H9 (cell line): ENCODE measurements at regions not wholly inside any gene's neighbourhood (a gene's known extent, or its start where the extent isn't known, plus 50 kb on each side); places are given as distances from the start of the nearest gene placed in this dataset.

Source experiments
- DNase-seq: peaks from one replicate; pipeline ENCODE4 v3.0.0-alpha.2; 2017
- H2AFZ ChIP-seq: one replicate; pipeline ENCODE4 v1.6.1; 2013; ENCODE audit warnings: mild to moderate bottlenecking, low read length, control low read depth, moderate library complexity
- H2AK5ac ChIP-seq: 2 replicates; pipeline ENCODE4 v1.6.1; 2013; ENCODE audit warnings: low read length, control low read depth, mixed read lengths; ENCODE audit not compliant: insufficient read length
- H2BK120ac ChIP-seq: one replicate; pipeline ENCODE4 v1.6.1; 2013; ENCODE audit warnings: low read depth, mild to moderate bottlenecking, low read length, control low read depth, inconsistent platforms; ENCODE audit not compliant: poor library complexity, severe bottlenecking
- H2BK12ac ChIP-seq: 2 replicates; pipeline ENCODE4 v1.6.1; 2013; ENCODE audit warnings: low read length, control low read depth, mixed read lengths, low read depth; ENCODE audit not compliant: insufficient read length
- H2BK15ac ChIP-seq: 2 replicates; pipeline ENCODE4 v1.6.1; 2013; ENCODE audit warnings: low read depth, low read length, control low read depth
- H2BK20ac ChIP-seq: one replicate; pipeline ENCODE4 v1.6.1; 2013; ENCODE audit warnings: low read depth, mild to moderate bottlenecking, low read length, control low read depth, inconsistent platforms; ENCODE audit not compliant: poor library complexity, severe bottlenecking
- H2BK5ac ChIP-seq: 2 replicates; pipeline ENCODE4 v1.6.1; 2013; ENCODE audit warnings: low read length, control low read depth, mixed read lengths; ENCODE audit not compliant: insufficient read length
- H3K14ac ChIP-seq: 2 replicates; pipeline ENCODE4 v1.6.1; 2013; ENCODE audit warnings: low read length, control low read depth; ENCODE audit not compliant: insufficient read depth
- H3K18ac ChIP-seq: 2 replicates; pipeline ENCODE4 v1.6.1; 2013; ENCODE audit warnings: low read depth, mild to moderate bottlenecking, mixed read lengths, low read length, control low read depth; ENCODE audit not compliant: insufficient read length
- H3K23ac ChIP-seq: 2 replicates; pipeline ENCODE4 v1.6.1; 2013; ENCODE audit warnings: low read length, control low read depth, mixed read lengths, low read depth; ENCODE audit not compliant: insufficient read length
- H3K23me2 ChIP-seq: 2 replicates; pipeline ENCODE4 v1.6.1; 2013; ENCODE audit warnings: low read depth, mild to moderate bottlenecking, mixed read lengths, low read length, control low read depth; ENCODE audit not compliant: insufficient read length, poor library complexity, severe bottlenecking
- H3K27ac ChIP-seq: 2 replicates; pipeline ENCODE4 v1.5.1; 2013; ENCODE audit warnings: low read length, control low read depth, mixed read lengths, low read depth; ENCODE audit not compliant: insufficient read length
- H3K27me3 ChIP-seq: 2 replicates; pipeline ENCODE4 v1.6.1; 2013; ENCODE audit warnings: low read length, control low read depth, inconsistent platforms; ENCODE audit not compliant: insufficient read depth
- H3K4ac ChIP-seq: 2 replicates; pipeline ENCODE4 v1.6.1; 2013; ENCODE audit warnings: low read depth, mild to moderate bottlenecking, control low read depth, inconsistent platforms, low read length, moderate library complexity
- H3K4me1 ChIP-seq: 2 replicates; pipeline ENCODE4 v1.6.1; 2013; ENCODE audit warnings: low read length, control low read depth, inconsistent platforms; ENCODE audit not compliant: insufficient read depth
- H3K4me2 ChIP-seq: 2 replicates; pipeline ENCODE4 v1.6.1; 2013; ENCODE audit warnings: low read length, control low read depth, mixed read lengths; ENCODE audit not compliant: insufficient read length, insufficient read depth
- H3K56ac ChIP-seq: 2 replicates; pipeline ENCODE4 v1.6.1; 2013; ENCODE audit warnings: low read depth, mild to moderate bottlenecking, mixed read lengths, low read length, control low read depth; ENCODE audit not compliant: insufficient read length
- H3K79me1 ChIP-seq: 2 replicates; pipeline ENCODE4 v1.6.1; 2013; ENCODE audit warnings: low read depth, mild to moderate bottlenecking, moderate library complexity, low read length, control low read depth, inconsistent platforms; ENCODE audit not compliant: insufficient read depth, poor library complexity, severe bottlenecking
- H3K79me2 ChIP-seq: 2 replicates; pipeline ENCODE4 v1.6.1; 2013; ENCODE audit warnings: low read length, control low read depth, inconsistent platforms; ENCODE audit not compliant: insufficient read depth
- H3K9ac ChIP-seq: 2 replicates; pipeline ENCODE4 v1.6.1; 2013; ENCODE audit warnings: low read length, control low read depth, mixed read lengths; ENCODE audit not compliant: insufficient read length; ENCODE audit errors: extremely low read depth
- H3K9me3 ChIP-seq: one replicate; pipeline ENCODE4 v1.6.1; 2013; ENCODE audit warnings: low read depth, low read length, inconsistent platforms; ENCODE audit not compliant: control insufficient read depth
- H3T11ph ChIP-seq: one replicate; pipeline ENCODE4 v1.6.1; 2013; ENCODE audit warnings: mild to moderate bottlenecking, low read length, control low read depth, inconsistent platforms
- H4K20me1 ChIP-seq: one replicate; pipeline ENCODE4 v1.6.1; 2013; ENCODE audit not compliant: control insufficient read depth, insufficient read length, insufficient read depth
- H4K5ac ChIP-seq: 2 replicates; pipeline ENCODE4 v1.6.1; 2013; ENCODE audit warnings: low read depth, mild to moderate bottlenecking, mixed read lengths, low read length, control low read depth; ENCODE audit not compliant: insufficient read length
- H4K8ac ChIP-seq: replicated peaks from 2 replicates; pipeline ENCODE4 v1.6.1; 2013; ENCODE audit warnings: low read length, control low read depth, mixed read lengths, low read depth; ENCODE audit not compliant: insufficient read length
- H4K91ac ChIP-seq: 2 replicates; pipeline ENCODE4 v1.6.1; 2013; ENCODE audit warnings: low read depth, mild to moderate bottlenecking, moderate library complexity, mixed read lengths, low read length, control low read depth; ENCODE audit not compliant: insufficient read length
- H3K27ac Mint-ChIP-seq, 3 experiments: 2 replicates in 2 of 3; 3 replicates in 1 of 3; pipeline ENCODE4 v1.8.0; 2020 to 2021; ENCODE audit warnings: mixed read lengths in 3 of 3, mild to moderate bottlenecking in 1 of 3, moderate library complexity in 1 of 3
- H3K27me3 Mint-ChIP-seq: 2 replicates; pipeline ENCODE4 v1.8.0; 2021; ENCODE audit warnings: low read depth, mild to moderate bottlenecking, moderate library complexity, mixed read lengths
- H3K36me3 Mint-ChIP-seq, 3 experiments: 2 replicates in 2 of 3; 3 replicates in 1 of 3; pipeline ENCODE4 v1.8.0; 2020 to 2021; ENCODE audit warnings: low read depth in 3 of 3, mixed read lengths in 3 of 3; ENCODE audit not compliant: insufficient read depth in 1 of 3
- H3K4me1 Mint-ChIP-seq, 2 experiments: 2 replicates each; pipeline ENCODE4 v1.8.0; 2020; ENCODE audit warnings: mixed read lengths in 2 of 2
- H3K4me3 Mint-ChIP-seq, 2 experiments: 2 replicates in 1 of 2; 3 replicates in 1 of 2; pipeline ENCODE4 v1.8.0; 2020 to 2021; ENCODE audit warnings: mild to moderate bottlenecking in 2 of 2, mixed read lengths in 2 of 2, moderate library complexity in 1 of 2
- H3K9me3 Mint-ChIP-seq, 2 experiments: 2 replicates in 1 of 2; 3 replicates in 1 of 2; pipeline ENCODE4 v1.8.0; 2020; ENCODE audit warnings: mild to moderate bottlenecking in 2 of 2, mixed read lengths in 2 of 2, moderate library complexity in 1 of 2
- WGBS: extraction: QIAGEN DNeasy Blood & Tissue Kit; methylation state at CpG from one replicate; pipeline ENCODE4 v1.1.7; 2013; ENCODE audit warnings: missing lambda C conversion rate, low lambda C conversion rate, mixed read lengths; ENCODE audit not compliant: insufficient read length; ENCODE audit errors: extremely low coverage; 5-methylcytosine and 5-hydroxymethylcytosine counted together
- TF ChIP-seq, protein P1 (sequence below): fragments of 200-600 bp; sonication (generic); conservative IDR thresholded peaks from 3 replicates; pipeline ENCODE4 v1.8.0; 2021; ENCODE audit warnings: antibody characterized with exemption, mild to moderate bottlenecking

DNA sequence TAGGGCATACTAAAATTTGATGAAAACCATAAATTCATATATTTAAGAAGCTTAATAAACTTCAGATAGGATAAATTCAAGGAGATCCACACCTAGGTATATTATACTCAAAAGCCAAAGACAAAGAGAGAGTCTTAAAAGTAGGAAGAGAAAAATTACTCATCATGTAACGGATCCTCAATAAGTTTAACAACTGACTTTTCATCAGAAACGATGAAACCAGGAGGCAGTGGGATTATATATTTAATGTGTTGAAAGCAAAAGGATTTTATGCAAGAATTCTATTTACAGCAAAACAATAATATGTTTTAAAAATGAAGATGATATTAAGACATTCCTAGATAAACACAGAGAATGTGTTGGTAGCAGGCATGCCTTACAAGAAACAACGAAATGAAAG lies 202.7 kb downstream of the OXSM start:
- no peak overlapping the region for H3K4ac ChIP-seq
- no CpG with 5 or more reads among the region's 3 CpGs for whole genome bisulfite sequencing
- no peak overlapping the region for H4K5ac ChIP-seq
- H3K36me3 Mint-ChIP-seq, result peaks cover under 1 to 5% (median 4%) of the 10 kb centered on the region in 3 experiments; a peak in 5 of 7 replicates
- no peak overlapping the region for H3K27ac Mint-ChIP-seq
- peaks cover 5% of the 10 kb centered on the region for H3K9me3 ChIP-seq
- H3K14ac ChIP-seq, result no peak overlapping the region
- no peak overlapping the region for H2BK5ac ChIP-seq
- no peak overlapping the region for H3T11ph ChIP-seq
- H2BK15ac ChIP-seq, result no peak overlapping the region
- H4K20me1 ChIP-seq, result no peaks in the 10 kb centered on the region
- no peak overlapping the region for H3K56ac ChIP-seq
- TF ChIP-seq, protein P1, sequence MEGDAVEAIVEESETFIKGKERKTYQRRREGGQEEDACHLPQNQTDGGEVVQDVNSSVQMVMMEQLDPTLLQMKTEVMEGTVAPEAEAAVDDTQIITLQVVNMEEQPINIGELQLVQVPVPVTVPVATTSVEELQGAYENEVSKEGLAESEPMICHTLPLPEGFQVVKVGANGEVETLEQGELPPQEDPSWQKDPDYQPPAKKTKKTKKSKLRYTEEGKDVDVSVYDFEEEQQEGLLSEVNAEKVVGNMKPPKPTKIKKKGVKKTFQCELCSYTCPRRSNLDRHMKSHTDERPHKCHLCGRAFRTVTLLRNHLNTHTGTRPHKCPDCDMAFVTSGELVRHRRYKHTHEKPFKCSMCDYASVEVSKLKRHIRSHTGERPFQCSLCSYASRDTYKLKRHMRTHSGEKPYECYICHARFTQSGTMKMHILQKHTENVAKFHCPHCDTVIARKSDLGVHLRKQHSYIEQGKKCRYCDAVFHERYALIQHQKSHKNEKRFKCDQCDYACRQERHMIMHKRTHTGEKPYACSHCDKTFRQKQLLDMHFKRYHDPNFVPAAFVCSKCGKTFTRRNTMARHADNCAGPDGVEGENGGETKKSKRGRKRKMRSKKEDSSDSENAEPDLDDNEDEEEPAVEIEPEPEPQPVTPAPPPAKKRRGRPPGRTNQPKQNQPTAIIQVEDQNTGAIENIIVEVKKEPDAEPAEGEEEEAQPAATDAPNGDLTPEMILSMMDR, result no peak
- H3K23me2 ChIP-seq, result no peaks in the 10 kb centered on the region
- no peaks in the 10 kb centered on the region for H3K27me3 Mint-ChIP-seq
- no peak for DNase-seq
- H2BK12ac ChIP-seq, result no peak overlapping the region
- no peaks in the 10 kb centered on the region for H3K79me2 ChIP-seq
- H3K27ac ChIP-seq, result no peak overlapping the region
- no peak overlapping the region for H3K9ac ChIP-seq
- no peaks in the 10 kb centered on the region for H3K27me3 ChIP-seq
- no peak overlapping the region for H3K4me3 Mint-ChIP-seq
- H3K4me2 ChIP-seq, result no peak overlapping the region
- H2BK20ac ChIP-seq, result no peak overlapping the region
- H3K4me1 ChIP-seq, result no peaks in the 10 kb centered on the region
- H2AK5ac ChIP-seq, result no peak overlapping the region
- no peaks in the 10 kb centered on the region for H3K79me1 ChIP-seq
- H3K4me1 Mint-ChIP-seq, result no peaks in the 10 kb centered on the region
- no peak overlapping the region for H2AFZ ChIP-seq
- H3K23ac ChIP-seq, result no peak overlapping the region
- H2BK120ac ChIP-seq, result no peak overlapping the region
- no peak overlapping the region for H3K18ac ChIP-seq
- H3K9me3 Mint-ChIP-seq, result peaks cover 26 to 33% of the 10 kb centered on the region in 2 experiments
- no peak overlapping the region for H4K8ac ChIP-seq
- no peak overlapping the region for H4K91ac ChIP-seq
